ENCODE measurements at regions not wholly inside any gene's neighbourhood (a gene's known extent, or its start where the extent isn't known, plus 50 kb on each side); places are given as distances from the start of the nearest gene placed in this dataset.
"Not testable (repeated sequence)": the region's sequence is repeated elsewhere in the genome, so short reads cannot be mapped to it uniquely, and the experiment has no call there.

GRCh38 chr2:109976319-109976718 is 77.8 kb downstream of the LIMS3 start:
- H3K27me3 Mint-ChIP-seq (ENCODE audit: low read depth); ATAC-seq (replicated peaks in 1 of 2); DNase-seq; H3K9me3 Mint-ChIP-seq; H3K4me1 Mint-ChIP-seq (ENCODE audit: low read depth); H3K36me3 Mint-ChIP-seq (ENCODE audit: insufficient read depth in 2 of 2); H3K4me3 Mint-ChIP-seq; H3K27ac Mint-ChIP-seq: not testable (repeated sequence)

DNA sequence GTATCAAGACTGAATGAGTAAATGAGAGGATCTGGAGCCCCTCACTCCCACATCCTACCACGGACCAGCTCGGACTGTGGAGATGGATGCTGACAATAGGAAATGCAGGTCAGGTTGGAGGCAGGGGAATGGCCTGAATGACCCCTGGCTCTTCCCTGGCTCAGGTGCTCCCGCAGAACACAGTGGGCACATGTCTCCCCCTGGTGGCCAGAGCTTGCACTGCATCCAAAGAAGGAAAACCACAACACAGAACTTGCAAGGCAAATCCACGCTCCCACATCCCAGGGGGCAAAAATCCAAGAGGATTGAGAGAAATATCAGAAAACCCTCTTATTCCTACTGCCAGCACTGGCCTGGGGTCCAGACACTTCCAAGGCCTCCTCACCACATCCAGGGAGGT is 82.3 kb downstream of the LIMS3 start:
- H3K36me3 Mint-ChIP-seq (ENCODE audit: insufficient read depth in 2 of 2); H3K9me3 Mint-ChIP-seq; H3K27ac Mint-ChIP-seq; H3K4me3 Mint-ChIP-seq; DNase-seq; H3K27me3 Mint-ChIP-seq (ENCODE audit: low read depth); H3K4me1 Mint-ChIP-seq (ENCODE audit: low read depth): not testable (repeated sequence)
- ATAC-seq (replicated peaks in 1 of 2) = peak; percentile 43 to 53

DNA sequence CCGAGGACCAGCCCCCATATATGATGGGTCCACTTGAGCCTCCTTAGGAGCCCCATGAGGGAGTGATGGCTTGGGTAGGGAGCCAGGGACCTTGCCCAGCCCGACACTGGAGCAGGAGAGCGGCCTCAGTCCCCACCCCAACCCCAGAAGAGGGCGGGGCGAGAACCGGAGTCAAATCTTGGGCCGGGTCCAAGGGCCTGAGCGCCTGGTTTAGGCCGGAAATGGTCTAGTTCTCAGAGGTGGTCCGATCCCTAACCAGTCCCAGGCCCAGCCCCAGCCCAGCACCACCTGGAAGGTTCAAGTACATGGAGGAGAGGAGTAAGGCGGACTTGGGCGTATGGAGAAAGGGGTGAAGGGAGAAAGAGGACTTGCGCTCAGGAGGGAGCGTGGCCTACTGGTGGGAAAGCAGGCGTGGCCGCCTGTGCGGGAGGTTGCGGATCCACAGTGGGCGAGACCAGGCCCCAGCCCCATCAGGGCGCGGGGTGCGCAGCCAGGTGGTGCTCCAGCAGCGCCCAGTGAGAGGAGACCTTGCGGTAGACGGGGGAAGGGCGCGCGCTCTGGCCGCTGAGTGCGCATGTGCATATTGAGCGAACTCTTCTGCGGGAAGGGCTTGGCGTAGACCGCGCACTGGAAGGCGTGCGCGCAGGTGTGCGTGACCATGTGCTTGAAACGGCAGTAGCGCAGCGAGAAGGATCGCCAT is 88.1 kb downstream of the LIMS3 start:
- not testable (repeated sequence) for H3K9me3 Mint-ChIP-seq; H3K4me3 Mint-ChIP-seq; H3K36me3 Mint-ChIP-seq (ENCODE audit: insufficient read depth in 2 of 2); H3K4me1 Mint-ChIP-seq (ENCODE audit: low read depth); DNase-seq; H3K27me3 Mint-ChIP-seq (ENCODE audit: low read depth); H3K27ac Mint-ChIP-seq
- peak; percentile 60 to 70 for ATAC-seq (replicated peaks in 1 of 2)

GRCh38 chr2:109987089-109987420 is 88.6 kb downstream of the LIMS3 start:
- not testable (repeated sequence) for H3K27me3 Mint-ChIP-seq (ENCODE audit: low read depth); DNase-seq; H3K36me3 Mint-ChIP-seq (ENCODE audit: insufficient read depth in 2 of 2); H3K4me1 Mint-ChIP-seq (ENCODE audit: low read depth); H3K9me3 Mint-ChIP-seq; H3K4me3 Mint-ChIP-seq; H3K27ac Mint-ChIP-seq
- peak; percentile 11 to 24 for ATAC-seq (replicated peaks in 1 of 2)

GRCh38 chr2:109987458-109988345 is 89.2 kb downstream of the LIMS3 start:
- peak; percentile 91 to 93 for ATAC-seq (replicated peaks in 1 of 2)
- H3K36me3 Mint-ChIP-seq (ENCODE audit: insufficient read depth in 2 of 2); H3K27ac Mint-ChIP-seq; H3K4me1 Mint-ChIP-seq (ENCODE audit: low read depth); H3K9me3 Mint-ChIP-seq; DNase-seq; H3K27me3 Mint-ChIP-seq (ENCODE audit: low read depth); H3K4me3 Mint-ChIP-seq: not testable (repeated sequence)

GRCh38 chr2:109999395-109999794 is 100.9 kb downstream of the LIMS3 start:
- ATAC-seq (replicated peaks in 1 of 2); DNase-seq; H3K4me3 Mint-ChIP-seq; H3K27me3 Mint-ChIP-seq (ENCODE audit: low read depth); H3K27ac Mint-ChIP-seq; H3K36me3 Mint-ChIP-seq (ENCODE audit: insufficient read depth in 2 of 2); H3K4me1 Mint-ChIP-seq (ENCODE audit: low read depth); H3K9me3 Mint-ChIP-seq: not testable (repeated sequence)

- not testable (repeated sequence) for H3K4me3 Mint-ChIP-seq; H3K27ac Mint-ChIP-seq; H3K4me1 Mint-ChIP-seq (ENCODE audit: low read depth); H3K36me3 Mint-ChIP-seq (ENCODE audit: insufficient read depth in 2 of 2); ATAC-seq (replicated peaks in 1 of 2); H3K9me3 Mint-ChIP-seq; H3K27me3 Mint-ChIP-seq (ENCODE audit: low read depth); DNase-seq
These were observed 104.0 kb downstream of the LIMS3 start for GRCh38 chr2:110002502-110002901.

- H3K36me3 Mint-ChIP-seq (ENCODE audit: insufficient read depth in 2 of 2) = not testable (repeated sequence)
These were observed 102.2 kb downstream of the MALL start for GRCh38 chr2:110013388-110013787.

DNA sequence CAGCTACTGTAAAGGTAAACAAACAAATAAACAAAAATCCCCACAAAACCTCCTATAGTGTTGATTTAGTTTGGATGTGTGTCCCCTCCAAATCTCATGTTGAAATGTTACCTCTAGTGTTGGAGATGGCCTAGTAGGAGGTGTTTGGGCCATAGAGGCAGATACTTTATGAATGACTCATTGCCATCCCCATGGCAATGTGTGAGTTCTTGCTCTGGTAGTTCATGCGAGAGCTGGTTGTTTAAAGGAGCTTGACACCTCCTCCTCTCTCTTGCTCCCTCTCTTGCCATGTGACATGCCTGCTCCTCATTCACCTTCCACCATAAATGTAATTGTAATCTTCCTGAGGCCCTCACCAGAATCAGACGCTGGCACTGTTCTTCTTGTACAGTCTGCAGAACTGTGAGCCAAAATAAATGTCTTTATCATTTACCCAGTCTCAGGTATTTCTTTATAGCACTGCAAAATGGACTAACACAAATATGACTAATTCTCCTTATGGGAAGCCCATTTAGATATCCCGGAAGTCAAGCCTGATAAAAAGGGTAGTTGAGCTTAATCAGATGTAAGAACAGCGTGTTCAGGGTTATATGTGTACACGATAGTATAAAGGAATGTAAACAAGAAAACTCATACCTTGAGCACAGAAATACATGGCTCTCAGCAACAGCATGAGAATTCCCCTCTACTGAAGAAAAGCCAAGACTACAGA is 99.1 kb downstream of the MALL start:
- not testable (repeated sequence) for H3K36me3 Mint-ChIP-seq (ENCODE audit: insufficient read depth in 2 of 2); H3K9me3 Mint-ChIP-seq

More at GRCh38 chr2:110013388-110013787, 102.2 kb downstream of the MALL start:
- H3K4me1 Mint-ChIP-seq (ENCODE audit: low read depth); H3K9me3 Mint-ChIP-seq; H3K27me3 Mint-ChIP-seq (ENCODE audit: low read depth); H3K4me3 Mint-ChIP-seq; DNase-seq; H3K27ac Mint-ChIP-seq: not testable (repeated sequence)
- peak in 1 of 2 donors; percentile 50 for ATAC-seq (replicated peaks in 1 of 2)

DNA sequence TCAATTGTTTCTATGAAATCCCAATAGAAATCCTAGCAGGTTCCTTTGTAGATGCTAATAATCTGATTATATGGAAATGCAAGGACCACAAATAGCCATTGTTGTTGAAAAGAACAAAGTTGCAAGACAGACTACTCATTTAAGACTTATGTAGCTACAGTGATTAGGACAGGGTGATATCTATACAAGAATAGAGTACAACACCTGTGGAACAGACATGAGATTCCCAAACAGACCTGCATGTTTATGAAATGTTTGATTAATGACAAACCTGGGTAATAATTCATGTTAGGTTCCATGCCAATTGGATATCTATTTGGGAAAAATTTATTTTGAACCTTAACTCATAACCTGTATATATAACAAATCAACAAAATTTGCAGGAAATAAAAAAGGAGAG is 95.4 kb downstream of the MALL start:
- not testable (repeated sequence) for H3K4me1 Mint-ChIP-seq (ENCODE audit: low read depth); H3K4me3 Mint-ChIP-seq; DNase-seq; ATAC-seq (replicated peaks in 1 of 2); H3K9me3 Mint-ChIP-seq; H3K27me3 Mint-ChIP-seq (ENCODE audit: low read depth); H3K27ac Mint-ChIP-seq; H3K36me3 Mint-ChIP-seq (ENCODE audit: insufficient read depth in 2 of 2)

More for the DNA sequence above, 99.1 kb downstream of the MALL start:
- ATAC-seq (replicated peaks in 1 of 2); H3K27me3 Mint-ChIP-seq (ENCODE audit: low read depth); DNase-seq; H3K4me3 Mint-ChIP-seq; H3K27ac Mint-ChIP-seq; H3K4me1 Mint-ChIP-seq (ENCODE audit: low read depth): not testable (repeated sequence)

DNA sequence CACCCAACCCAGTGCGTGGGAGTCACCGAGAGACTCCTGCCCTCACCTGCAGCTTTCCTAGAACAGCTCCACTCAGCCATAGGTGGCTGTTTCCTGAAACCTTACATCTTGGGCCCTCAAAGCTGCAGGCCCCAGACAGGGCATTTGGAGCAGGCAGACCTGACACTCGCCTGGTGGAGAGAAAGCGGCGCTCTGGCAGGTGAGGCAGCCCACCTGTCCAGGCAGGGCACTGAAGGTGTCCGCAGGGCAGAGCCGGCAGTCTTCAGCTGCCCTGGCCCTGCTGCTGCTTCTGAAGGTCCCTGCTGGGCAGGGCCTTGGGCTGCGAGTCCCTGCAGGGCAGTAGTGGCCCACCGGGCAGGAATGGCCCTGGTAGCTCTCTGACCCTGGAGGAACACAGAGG is 93.3 kb downstream of the MALL start:
- not testable (repeated sequence) for H3K27ac Mint-ChIP-seq; DNase-seq; H3K4me1 Mint-ChIP-seq (ENCODE audit: low read depth); H3K36me3 Mint-ChIP-seq (ENCODE audit: insufficient read depth in 2 of 2); H3K9me3 Mint-ChIP-seq; ATAC-seq (replicated peaks in 1 of 2); H3K4me3 Mint-ChIP-seq; H3K27me3 Mint-ChIP-seq (ENCODE audit: low read depth)

- not testable (repeated sequence) for H3K27me3 Mint-ChIP-seq (ENCODE audit: low read depth); H3K4me3 Mint-ChIP-seq; H3K36me3 Mint-ChIP-seq (ENCODE audit: insufficient read depth in 2 of 2); H3K4me1 Mint-ChIP-seq (ENCODE audit: low read depth); H3K9me3 Mint-ChIP-seq; H3K27ac Mint-ChIP-seq; DNase-seq
- ATAC-seq (replicated peaks in 1 of 2) = peak in 1 of 2 donors; percentile 13
These were observed 89.4 kb downstream of the MALL start for GRCh38 chr2:110026126-110026785.

GRCh38 chr2:110028411-110028810 is 87.2 kb downstream of the MALL start:
- not testable (repeated sequence) for H3K4me1 Mint-ChIP-seq (ENCODE audit: low read depth); DNase-seq; H3K9me3 Mint-ChIP-seq; H3K27ac Mint-ChIP-seq; ATAC-seq (replicated peaks in 1 of 2); H3K4me3 Mint-ChIP-seq; H3K36me3 Mint-ChIP-seq (ENCODE audit: insufficient read depth in 2 of 2); H3K27me3 Mint-ChIP-seq (ENCODE audit: low read depth)
